OCI-LY7 (cell line): ENCODE measurements at regions not wholly inside any gene's neighbourhood (a gene's known extent, or its start where the extent isn't known, plus 50 kb on each side); places are given as distances from the start of the nearest gene placed in this dataset.

Source experiments
- EZH2phosphoT487 ChIP-seq: fragments of 200-600 bp; sonication (generic); IDR thresholded peaks from 2 replicates; pipeline ENCODE4 v1.6.1; 2018; ENCODE audit warnings: low read depth, borderline replicate concordance, mild to moderate bottlenecking, mixed run types, antibody characterized with exemption, low read length, moderate library complexity, mixed read lengths
- TF ChIP-seq, protein P1 (sequence below): fragments of 200-600 bp; sonication (generic); conservative IDR thresholded peaks from 2 replicates; pipeline ENCODE4 v1.5.1; 2014; ENCODE audit warnings: mild to moderate bottlenecking, antibody characterized with exemption, low read length, moderate library complexity, mixed read lengths

DNA sequence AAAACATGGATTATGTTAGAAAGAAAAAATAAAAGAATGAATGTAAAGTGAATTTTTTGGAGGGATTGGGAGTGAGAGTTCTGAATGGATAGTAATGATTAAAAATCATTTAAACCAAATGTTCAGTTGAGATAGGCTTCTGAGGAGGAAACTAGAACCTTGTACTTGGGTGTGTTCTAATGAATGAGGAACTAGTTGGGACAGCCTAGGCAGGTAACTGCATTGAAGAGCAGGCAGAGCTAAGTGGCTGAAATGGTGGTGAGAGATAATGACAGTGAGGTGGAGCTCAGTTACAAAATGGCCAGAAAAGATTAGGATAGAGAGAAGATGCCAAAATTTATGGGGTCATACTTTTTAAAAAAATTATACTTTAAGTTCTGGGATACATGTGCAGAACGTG, 132.9 kb downstream of the ATP23 start:
- TF ChIP-seq, protein P1, sequence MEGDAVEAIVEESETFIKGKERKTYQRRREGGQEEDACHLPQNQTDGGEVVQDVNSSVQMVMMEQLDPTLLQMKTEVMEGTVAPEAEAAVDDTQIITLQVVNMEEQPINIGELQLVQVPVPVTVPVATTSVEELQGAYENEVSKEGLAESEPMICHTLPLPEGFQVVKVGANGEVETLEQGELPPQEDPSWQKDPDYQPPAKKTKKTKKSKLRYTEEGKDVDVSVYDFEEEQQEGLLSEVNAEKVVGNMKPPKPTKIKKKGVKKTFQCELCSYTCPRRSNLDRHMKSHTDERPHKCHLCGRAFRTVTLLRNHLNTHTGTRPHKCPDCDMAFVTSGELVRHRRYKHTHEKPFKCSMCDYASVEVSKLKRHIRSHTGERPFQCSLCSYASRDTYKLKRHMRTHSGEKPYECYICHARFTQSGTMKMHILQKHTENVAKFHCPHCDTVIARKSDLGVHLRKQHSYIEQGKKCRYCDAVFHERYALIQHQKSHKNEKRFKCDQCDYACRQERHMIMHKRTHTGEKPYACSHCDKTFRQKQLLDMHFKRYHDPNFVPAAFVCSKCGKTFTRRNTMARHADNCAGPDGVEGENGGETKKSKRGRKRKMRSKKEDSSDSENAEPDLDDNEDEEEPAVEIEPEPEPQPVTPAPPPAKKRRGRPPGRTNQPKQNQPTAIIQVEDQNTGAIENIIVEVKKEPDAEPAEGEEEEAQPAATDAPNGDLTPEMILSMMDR, result no peak
- TF ChIP-seq EZH2phosphoT487, result no peak
